ENCODE measurements at regions not wholly inside any gene's neighbourhood (a gene's known extent, or its start where the extent isn't known, plus 50 kb on each side); places are given as distances from the start of the nearest gene placed in this dataset.

DNA sequence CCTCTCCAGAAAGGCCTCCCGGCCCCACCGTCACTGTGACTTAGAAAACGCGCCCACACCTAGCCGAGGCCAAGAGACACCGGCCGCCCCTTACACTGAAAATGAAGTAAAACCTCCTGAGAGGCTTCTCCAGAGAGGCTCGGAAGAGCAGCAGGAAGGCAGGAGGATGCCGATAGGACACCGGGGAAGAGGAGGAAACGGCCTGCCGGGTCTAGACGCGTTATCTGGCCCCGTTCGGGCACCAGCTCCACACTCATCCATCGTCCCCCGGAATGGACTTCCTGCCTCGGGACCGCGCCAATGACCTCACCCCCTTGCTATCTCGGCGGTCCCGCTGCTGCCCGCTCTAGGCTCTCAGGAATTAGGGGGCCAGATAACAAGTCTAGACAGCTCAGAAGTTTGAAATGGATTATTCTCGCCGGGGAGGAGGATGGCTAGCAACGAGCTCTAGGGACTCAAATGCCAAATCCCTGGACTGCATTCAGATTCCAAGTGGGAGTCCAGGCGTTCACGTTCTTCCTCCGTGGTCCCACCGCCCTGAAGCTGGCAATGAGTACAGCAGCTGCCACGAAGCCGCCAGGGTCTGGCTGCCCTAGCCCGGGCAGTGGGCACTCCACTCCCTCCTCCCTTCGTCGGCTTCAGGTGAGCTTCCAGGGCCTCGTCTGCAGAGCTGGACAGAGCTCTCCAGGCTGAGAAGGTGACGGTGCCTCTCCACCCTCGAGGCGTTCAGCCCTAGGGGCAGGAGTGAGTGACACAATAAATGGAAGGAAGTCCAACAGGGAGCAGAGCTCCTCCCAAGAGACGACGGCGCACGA lies 350.9 kb downstream of the FOXL1 start:
- TF ChIP-seq, protein P1, sequence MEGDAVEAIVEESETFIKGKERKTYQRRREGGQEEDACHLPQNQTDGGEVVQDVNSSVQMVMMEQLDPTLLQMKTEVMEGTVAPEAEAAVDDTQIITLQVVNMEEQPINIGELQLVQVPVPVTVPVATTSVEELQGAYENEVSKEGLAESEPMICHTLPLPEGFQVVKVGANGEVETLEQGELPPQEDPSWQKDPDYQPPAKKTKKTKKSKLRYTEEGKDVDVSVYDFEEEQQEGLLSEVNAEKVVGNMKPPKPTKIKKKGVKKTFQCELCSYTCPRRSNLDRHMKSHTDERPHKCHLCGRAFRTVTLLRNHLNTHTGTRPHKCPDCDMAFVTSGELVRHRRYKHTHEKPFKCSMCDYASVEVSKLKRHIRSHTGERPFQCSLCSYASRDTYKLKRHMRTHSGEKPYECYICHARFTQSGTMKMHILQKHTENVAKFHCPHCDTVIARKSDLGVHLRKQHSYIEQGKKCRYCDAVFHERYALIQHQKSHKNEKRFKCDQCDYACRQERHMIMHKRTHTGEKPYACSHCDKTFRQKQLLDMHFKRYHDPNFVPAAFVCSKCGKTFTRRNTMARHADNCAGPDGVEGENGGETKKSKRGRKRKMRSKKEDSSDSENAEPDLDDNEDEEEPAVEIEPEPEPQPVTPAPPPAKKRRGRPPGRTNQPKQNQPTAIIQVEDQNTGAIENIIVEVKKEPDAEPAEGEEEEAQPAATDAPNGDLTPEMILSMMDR (conservative IDR thresholded peaks at IDR 0.05; ENCODE audit: low read depth), result no peak
- DNase-seq (ENCODE audit: low spot score), result peak; percentile 60
- ChIA-PET CTCF (no interaction called here), POLR2A (ENCODE audit: low non-redundant PET) (no interaction called here)
- peak overlapping the region; percentile 70 for H3K27ac ChIP-seq

DNA sequence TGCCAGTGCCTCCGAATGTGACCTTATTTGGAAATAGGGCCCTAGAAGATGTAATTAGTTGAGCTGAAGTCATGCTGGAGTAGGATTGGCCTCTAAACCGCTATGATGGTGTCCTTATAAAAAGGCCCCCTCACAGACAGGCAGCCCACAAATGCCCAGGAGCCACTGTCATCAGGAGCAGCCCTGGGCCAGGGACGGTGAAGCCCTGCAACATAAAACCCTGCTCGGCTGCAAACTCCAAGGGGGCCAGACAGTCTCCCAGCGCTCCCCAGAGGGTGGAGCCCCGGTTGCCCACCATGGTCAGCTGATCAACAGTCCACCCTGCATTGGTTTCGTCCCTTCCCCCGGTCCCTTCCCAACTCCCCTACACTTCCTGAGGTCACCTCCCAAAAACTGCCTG lies 351.7 kb downstream of the FOXL1 start:
- DNase-seq (ENCODE audit: low spot score), result no peak
- H3K27ac ChIP-seq, result peak overlapping the region; percentile 70; the same call in 1 of the 2 replicates
- TF ChIP-seq, protein P1 (conservative IDR thresholded peaks at IDR 0.05; ENCODE audit: low read depth), result no peak
- ChIA-PET CTCF (no interaction called here), POLR2A (ENCODE audit: low non-redundant PET) (no interaction called here)

DNA sequence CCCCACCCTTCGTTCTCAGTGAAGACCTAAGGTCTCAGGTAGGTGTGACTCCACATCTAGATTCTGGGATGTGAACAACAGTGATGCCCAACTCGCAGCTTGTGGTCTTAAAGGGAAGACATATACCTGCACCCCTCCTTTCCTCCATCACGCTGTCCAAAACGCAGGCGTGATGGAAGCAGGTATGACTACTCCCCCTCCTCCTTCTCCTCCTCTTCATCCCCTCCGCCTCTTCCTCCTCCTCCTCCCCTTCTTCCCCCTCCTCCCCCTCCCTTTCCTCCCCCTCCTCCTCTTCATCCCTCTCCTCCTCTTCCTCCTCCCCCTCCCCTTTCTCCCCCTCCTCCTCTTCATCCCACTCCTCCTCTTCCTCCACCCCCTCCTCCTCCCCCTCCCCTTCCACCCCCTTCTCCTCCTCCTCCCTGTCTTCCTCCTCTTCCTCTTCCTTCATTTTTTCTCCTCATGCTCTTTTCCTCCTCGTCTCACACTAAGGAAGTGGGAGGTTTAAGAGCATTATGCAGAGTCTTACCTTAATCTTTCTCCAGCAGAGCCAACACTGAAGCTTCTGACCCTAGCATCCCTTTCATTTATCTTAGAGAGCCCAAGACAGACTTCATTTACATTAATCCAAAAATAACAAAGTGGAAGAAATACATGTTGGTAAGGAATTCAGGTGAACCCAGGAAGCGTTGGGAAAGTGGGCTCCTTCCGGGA lies 352.5 kb downstream of the FOXL1 start:
- no peak for DNase-seq (ENCODE audit: low spot score)
- peak overlapping the region; percentile 72 for H3K27ac ChIP-seq
- TF ChIP-seq, protein P1 (conservative IDR thresholded peaks at IDR 0.05; ENCODE audit: low read depth), result no peak
- ChIA-PET CTCF (interaction anchor here (0.5 kb wide), 1 partner anchor 199 kb away, joined by 3 read pairs; no protein-coding TSS in a partner anchor), POLR2A (ENCODE audit: low non-redundant PET) (no interaction called here)

DNA sequence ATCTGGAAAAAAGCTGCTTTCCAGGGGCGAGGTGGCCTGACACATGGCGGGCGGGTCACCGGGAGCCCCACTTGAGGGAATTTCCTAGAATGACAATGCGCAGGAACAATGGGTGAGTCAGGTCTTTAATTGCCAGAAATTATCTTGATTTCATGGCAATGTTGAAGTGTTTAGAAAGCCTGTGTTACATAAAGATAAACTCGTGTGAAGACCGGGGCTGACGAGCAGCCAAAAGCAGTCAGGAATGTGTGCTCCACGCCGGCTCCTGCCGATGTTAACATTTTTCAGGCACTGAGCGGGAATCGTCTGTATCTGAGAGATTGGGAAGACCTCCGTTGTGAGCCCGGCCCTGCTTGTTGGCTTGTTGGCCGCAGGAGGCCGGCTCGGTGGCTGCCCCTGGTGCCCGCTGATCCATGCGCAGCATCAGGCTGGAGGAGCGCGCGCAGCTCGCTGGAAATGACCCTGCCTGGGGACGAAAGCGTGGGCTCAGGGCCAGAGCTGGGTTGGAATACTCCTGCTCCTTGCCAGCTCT lies 353.1 kb downstream of the FOXL1 start:
- ChIA-PET POLR2A (ENCODE audit: low non-redundant PET) (interaction anchor here (0.6 kb wide), 1 partner anchor 117 kb away, joined by 8 read pairs; no protein-coding TSS in a partner anchor), CTCF (interaction anchor here (0.5 kb wide), 1 partner anchor 198 kb away, joined by 3 read pairs; no protein-coding TSS in a partner anchor)
- TF ChIP-seq, protein P1 (conservative IDR thresholded peaks at IDR 0.05; ENCODE audit: low read depth), result no peak
- H3K27ac ChIP-seq, result peak overlapping the region; percentile 72
- DNase-seq (ENCODE audit: low spot score), result peak; percentile 36

DNA sequence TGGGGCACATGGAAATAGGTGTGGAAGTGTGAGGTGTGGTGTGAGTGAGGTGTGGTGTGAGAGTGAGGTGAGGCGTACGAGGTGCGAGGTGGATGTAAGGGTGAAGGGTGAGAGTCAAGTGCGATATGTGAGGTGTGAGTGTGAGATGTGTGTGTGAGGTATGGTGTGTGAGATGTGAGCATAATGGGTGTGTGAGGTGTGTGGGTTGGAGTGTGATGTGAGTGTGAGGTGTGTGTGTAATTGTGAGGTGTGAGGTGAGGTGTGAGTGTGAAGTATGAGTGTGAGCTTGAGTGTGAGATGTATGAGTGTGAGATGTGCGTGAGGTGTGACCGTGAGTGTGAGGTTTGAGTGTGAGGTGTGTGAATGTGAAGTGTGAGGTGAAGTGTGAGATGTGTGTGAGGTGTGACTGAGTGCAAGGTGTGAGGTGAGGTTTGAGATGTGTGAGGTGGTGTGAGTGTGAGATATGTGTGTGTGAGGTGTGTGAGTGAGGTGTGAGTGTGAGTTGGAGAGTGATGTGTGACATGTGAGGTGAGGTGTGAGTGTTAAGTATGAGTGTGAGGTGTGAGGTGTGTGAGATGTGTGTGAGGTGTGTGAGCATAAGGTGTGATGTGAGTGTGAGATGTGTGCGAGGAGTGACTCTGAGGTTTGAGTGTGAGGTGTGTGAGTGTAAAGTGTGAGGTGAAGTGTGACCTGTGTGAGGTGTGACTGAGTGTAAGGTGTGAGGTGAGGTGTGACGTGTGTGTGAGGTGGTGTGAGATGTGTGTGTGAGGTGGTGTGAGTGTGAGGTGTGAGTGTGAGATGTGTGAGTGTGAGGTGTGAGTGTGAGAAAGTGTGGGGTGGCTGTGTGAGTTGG lies 354.0 kb downstream of the FOXL1 start:
- TF ChIP-seq, protein P1 (conservative IDR thresholded peaks at IDR 0.05; ENCODE audit: low read depth), result no peak
- POLR2A ChIA-PET (ENCODE audit: low non-redundant PET), result interaction anchor here (0.6 kb wide), 1 partner anchor 118 kb away, joined by 8 read pairs; no protein-coding TSS in a partner anchor

More for the DNA sequence above, 354.0 kb downstream of the FOXL1 start:
- no peak for DNase-seq (ENCODE audit: low spot score)
- CTCF ChIA-PET, result no interaction called here
- peak overlapping the region; percentile 72 for H3K27ac ChIP-seq

Data from RWPE1 (cell line).